Inferior parietal cortex (tissue), 1 donor: ENCODE measurements at regions not wholly inside any gene's neighbourhood (a gene's known extent, or its start where the extent isn't known, plus 50 kb on each side); places are given as distances from the start of the nearest gene placed in this dataset.

ENCODE experiments used
- DNase-seq: peaks from one replicate; pipeline ENCODE4 v3.0.0-alpha.2; 2016; ENCODE audit errors: extremely low spot score

- DNase-seq = no peak
These were observed 280.5 kb upstream of the JAG1 start for GRCh38 chr20:10954137-10954840.

- no peak for DNase-seq
These were observed 281.2 kb upstream of the JAG1 start for GRCh38 chr20:10954908-10955580.

GRCh38 chr20:10958279-10958678, 284.5 kb upstream of the JAG1 start:
- DNase-seq = no peak

GRCh38 chr20:10960416-10960815, 286.6 kb upstream of the JAG1 start:
- DNase-seq = no peak

GRCh38 chr20:10961651-10962288, 288.0 kb upstream of the JAG1 start:
- no peak for DNase-seq

GRCh38 chr20:10962937-10963336, 289.1 kb upstream of the JAG1 start:
- DNase-seq = no peak

- DNase-seq = no peak
These were observed 290.0 kb upstream of the JAG1 start for GRCh38 chr20:10963717-10964266.

- no peak for DNase-seq
These were observed 292.2 kb upstream of the JAG1 start for GRCh38 chr20:10965936-10966470.

GRCh38 chr20:10970109-10970508, 296.3 kb upstream of the JAG1 start:
- no peak for DNase-seq

GRCh38 chr20:10971096-10971495, 297.3 kb upstream of the JAG1 start:
- no peak for DNase-seq

GRCh38 chr20:10972219-10972860, 298.5 kb upstream of the JAG1 start:
- no peak for DNase-seq

- DNase-seq = no peak
These were observed 302.3 kb upstream of the JAG1 start for GRCh38 chr20:10976051-10976450.

- DNase-seq = no peak
These were observed 304.4 kb upstream of the JAG1 start for GRCh38 chr20:10978019-10978702.

GRCh38 chr20:10978713-10979112, 304.9 kb upstream of the JAG1 start:
- DNase-seq = no peak

GRCh38 chr20:10982692-10983091, 308.9 kb upstream of the JAG1 start:
- DNase-seq = no peak

- no peak for DNase-seq
These were observed 310.5 kb upstream of the JAG1 start for GRCh38 chr20:10984294-10984693.

GRCh38 chr20:10984913-10985312, 311.1 kb upstream of the JAG1 start:
- no peak for DNase-seq

- no peak for DNase-seq
These were observed 311.7 kb upstream of the JAG1 start for GRCh38 chr20:10985536-10985935.

GRCh38 chr20:10986586-10986985, 312.8 kb upstream of the JAG1 start:
- no peak for DNase-seq

GRCh38 chr20:10987651-10988383, 314.0 kb upstream of the JAG1 start:
- no peak for DNase-seq
